GM21390 (cell line): ENCODE measurements at regions not wholly inside any gene's neighbourhood (a gene's known extent, or its start where the extent isn't known, plus 50 kb on each side); places are given as distances from the start of the nearest gene placed in this dataset.
"Not testable (repeated sequence)": the region's sequence is repeated elsewhere in the genome, so short reads cannot be mapped to it uniquely, and the experiment has no call there.

Experiments
- ATAC-seq: cut with Tn5 transposase; IDR thresholded peaks from one replicate; pipeline ENCODE4 v1.9.1; 2021; ENCODE audit not compliant: unreplicated experiment

DNA sequence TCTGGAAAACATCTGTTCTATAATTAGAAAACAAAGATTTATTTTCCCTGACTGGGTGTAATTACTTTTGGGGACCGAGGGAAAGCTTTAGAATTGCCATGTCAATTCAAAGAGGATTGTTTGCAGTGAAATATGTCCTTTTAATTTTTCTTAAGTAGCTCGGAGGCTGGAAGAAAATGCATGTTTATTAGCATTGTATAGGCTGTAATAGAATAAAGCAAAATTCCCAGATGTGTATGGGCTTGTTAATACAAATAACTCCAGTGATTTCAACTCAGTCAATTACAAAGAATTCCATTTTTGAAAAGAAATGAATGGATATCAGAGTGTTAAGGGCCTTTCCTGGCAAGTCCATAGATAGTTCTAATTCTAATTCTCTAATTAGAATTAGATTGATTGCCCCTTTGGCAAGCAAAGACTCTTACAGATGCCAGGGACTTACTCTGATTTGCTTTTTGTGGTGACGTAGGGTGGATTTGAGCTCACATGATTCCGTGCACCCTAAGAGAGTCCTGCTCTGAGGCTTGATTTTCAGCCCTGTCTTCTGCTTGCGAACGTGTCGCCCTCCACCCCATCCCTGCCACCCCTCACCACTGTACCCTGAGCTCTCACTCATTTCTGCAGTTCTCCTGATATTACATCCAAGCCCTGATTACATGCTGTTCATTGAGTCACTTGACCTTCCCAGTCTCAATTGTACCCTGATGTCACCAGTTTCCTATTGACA lies 70.0 kb upstream of the FAM20A start:
- no peak for ATAC-seq

- not testable (repeated sequence) for ATAC-seq
Measured at GRCh38 chr17:68666438-68666837, 65.3 kb upstream of the FAM20A start.

GRCh38 chr17:68665373-68665772 lies 64.2 kb upstream of the FAM20A start:
- no peak for ATAC-seq

GRCh38 chr17:68662479-68662878 lies 61.3 kb upstream of the FAM20A start:
- ATAC-seq, result no peak

DNA sequence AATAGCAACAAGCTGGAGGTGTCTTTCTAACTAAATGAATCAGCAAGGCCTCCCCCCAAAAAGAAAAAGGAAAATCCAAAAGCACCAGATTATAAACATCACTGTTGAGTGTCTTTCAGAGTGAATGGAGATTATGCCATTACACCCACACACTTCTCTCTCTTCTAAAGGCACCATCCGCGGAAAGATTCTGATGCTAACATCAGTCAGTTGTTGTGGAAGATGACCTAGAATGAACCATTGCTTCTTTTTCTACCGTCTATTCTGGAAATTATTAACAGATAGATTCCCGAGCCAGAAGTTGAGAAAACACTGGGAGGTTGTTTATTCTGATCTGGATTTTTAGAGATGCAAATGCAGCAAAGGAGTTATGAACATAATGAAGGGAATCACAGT lies 60.9 kb upstream of the FAM20A start:
- no peak for ATAC-seq

DNA sequence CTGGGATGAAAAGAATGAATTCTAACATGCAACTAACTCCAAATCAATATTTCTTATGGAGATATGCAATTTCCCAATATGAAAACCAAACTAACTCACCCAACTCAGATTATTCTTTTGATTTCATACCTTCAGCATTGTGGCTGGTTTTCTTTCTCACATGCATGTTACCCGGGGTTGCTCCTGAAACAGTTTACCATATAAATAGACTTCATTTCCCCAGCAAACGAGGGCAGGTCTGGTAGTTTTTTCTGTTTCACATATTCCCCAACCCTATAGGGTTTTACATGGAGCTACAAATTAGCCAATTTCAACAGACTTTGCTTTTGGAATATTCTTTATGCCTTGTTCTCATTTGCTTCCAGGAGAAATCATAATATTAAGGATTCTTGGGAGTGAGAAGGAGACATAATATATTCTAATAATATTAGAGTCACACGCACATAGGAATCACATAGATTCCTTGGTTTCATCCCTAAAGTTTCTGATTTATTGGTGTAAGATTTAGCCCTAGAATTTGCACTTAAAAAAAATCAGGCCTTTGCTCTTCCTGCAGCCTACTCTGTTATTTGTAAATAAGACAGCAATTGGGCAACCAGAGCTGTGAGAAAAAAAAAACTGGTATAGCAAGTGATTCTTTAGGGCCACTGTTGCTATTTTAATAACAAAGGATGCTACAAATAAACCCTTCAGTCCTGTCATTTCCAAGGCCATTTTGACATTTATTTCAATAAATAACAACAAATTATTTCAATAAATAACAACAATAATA lies 60.3 kb upstream of the FAM20A start:
- ATAC-seq, result no peak

GRCh38 chr17:68660302-68660701 lies 59.1 kb upstream of the FAM20A start:
- no peak for ATAC-seq

- ATAC-seq, result no peak
Measured at GRCh38 chr17:68658999-68659780, 58.0 kb upstream of the FAM20A start.

- ATAC-seq, result no peak
Measured at GRCh38 chr17:68657576-68657975, 56.4 kb upstream of the FAM20A start.

- ATAC-seq, result no peak
Measured at GRCh38 chr17:68657166-68657565, 56.0 kb upstream of the FAM20A start.

GRCh38 chr17:68656666-68657065 lies 55.5 kb upstream of the FAM20A start:
- ATAC-seq, result no peak
